GM13977 (cell line): ENCODE measurements at regions not wholly inside any gene's neighbourhood (a gene's known extent, or its start where the extent isn't known, plus 50 kb on each side); places are given as distances from the start of the nearest gene placed in this dataset.

ENCODE experiments used
- DNase-seq: peaks from one replicate; pipeline ENCODE4 v3.0.0; 2012; ENCODE audit warnings: low spot score
- in situ Hi-C: fragments of 300-500 bp; cut with MboI; formaldehyde crosslinking; loops from one replicate; pipeline ENCODE4 v1.12.0; 2022; ENCODE audit warnings: low sequenced_read_pairs, low pct_unique_long_range_greater_than_20kb, mixed read lengths, inconsistent platforms; ENCODE audit not compliant: unreplicated experiment
- TF ChIP-seq, protein P1 (sequence below): IDR thresholded peaks from 2 replicates; pipeline ENCODE4 v1.5.1; 2012; ENCODE audit warnings: mild to moderate bottlenecking, control low read depth; ENCODE audit not compliant: insufficient read depth; ENCODE audit errors: extremely low read depth, missing control alignments

DNA sequence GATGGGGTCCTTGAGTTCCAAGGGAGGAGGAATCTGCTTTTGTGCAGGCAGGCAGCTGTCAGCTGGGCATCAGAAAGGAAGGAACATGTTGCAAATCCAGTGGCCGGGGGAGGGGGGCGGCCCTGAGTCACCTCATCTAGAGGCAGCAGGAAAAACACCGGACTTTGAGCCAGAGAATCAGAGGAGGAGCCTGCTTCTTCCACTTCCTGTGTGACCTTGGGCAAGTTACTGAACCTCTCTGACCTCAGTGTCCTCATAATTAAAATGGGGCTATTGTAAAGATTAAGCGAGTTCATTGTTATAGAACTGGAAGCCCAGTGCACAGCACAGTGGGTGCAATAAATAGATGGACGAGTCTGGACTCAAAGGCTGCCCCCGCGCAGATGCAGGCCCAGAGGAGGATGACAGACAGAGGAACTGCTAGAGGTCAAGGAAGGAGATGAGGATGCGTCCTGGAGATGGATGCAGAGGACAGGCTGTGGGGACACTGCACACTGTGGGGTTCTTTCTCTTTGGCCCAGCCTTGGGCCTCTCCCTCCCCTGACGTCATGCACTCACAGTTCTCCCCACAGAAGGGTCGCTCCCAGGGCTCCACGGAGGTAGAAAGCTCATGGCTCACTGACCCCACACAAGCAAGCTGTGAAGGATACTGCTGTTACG, 714.3 kb downstream of the MATN1 start:
- TF ChIP-seq, protein P1, sequence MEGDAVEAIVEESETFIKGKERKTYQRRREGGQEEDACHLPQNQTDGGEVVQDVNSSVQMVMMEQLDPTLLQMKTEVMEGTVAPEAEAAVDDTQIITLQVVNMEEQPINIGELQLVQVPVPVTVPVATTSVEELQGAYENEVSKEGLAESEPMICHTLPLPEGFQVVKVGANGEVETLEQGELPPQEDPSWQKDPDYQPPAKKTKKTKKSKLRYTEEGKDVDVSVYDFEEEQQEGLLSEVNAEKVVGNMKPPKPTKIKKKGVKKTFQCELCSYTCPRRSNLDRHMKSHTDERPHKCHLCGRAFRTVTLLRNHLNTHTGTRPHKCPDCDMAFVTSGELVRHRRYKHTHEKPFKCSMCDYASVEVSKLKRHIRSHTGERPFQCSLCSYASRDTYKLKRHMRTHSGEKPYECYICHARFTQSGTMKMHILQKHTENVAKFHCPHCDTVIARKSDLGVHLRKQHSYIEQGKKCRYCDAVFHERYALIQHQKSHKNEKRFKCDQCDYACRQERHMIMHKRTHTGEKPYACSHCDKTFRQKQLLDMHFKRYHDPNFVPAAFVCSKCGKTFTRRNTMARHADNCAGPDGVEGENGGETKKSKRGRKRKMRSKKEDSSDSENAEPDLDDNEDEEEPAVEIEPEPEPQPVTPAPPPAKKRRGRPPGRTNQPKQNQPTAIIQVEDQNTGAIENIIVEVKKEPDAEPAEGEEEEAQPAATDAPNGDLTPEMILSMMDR = no peak
- no peak for DNase-seq
- in situ Hi-C loops = no loop called here

DNA sequence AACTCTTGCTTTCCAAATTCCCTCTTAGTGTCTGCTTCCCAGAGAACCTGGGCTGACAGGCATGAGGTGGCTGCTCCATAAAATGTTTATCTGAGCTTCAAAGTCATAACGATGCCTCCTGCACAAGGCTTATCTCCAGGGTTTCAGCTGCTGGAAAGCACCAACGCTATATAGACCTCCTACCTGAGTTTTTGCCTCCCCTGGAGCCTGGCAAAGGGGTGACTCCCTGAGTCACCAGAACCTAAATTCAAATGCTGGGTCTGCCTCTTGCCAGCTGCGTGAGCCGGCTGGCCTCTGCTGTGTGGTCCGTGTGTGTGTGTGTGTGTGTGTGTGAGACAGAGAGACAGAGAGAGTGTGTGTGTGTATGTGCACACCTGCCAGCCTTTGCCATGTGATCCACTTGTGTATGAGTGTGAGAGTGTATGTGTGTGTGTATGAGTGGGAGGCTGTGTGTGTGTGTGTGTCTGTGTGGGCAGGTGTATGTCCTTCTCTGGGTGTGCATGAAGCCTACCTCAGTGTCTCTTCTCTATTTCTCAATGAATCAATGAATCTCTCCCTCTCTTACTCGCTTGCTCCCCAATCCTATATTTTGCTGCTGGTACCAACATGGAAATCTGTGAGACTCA, 714.9 kb downstream of the MATN1 start:
- no peak for DNase-seq
- TF ChIP-seq, protein P1 = no peak
- in situ Hi-C loops = no loop called here

DNA sequence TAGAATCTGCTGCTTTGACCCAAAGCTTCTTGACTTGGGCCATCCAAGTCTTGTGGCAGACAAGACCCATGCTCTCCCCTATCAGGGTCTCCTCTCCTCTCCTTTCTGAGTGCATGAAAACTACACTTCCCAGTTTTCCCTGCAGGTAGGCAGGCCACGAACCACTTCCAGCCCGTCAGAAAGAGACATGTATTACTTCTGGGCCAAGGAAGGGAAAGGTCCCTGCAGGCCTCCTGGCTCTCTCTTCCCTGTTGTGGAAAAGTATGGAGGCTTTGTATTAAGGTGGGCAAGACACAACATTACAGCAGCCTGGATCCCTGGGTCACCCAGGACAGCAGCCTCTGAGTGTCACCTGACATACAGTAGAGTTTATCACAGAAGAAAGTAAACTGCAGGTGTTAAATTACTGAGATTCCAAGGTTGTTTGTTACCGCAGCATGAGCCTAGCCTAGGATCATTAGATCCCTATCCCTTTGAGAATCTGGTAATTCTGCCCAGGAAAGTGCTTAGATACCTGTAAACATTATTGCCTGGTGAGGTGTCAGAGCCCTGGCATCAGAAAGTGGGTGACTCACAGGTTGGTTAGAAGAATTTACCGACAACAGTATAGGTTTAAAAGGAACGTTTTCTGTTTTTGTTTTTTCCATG, 717.3 kb downstream of the MATN1 start:
- TF ChIP-seq, protein P1 = no peak
- in situ Hi-C loops = no loop called here
- no peak for DNase-seq

DNA sequence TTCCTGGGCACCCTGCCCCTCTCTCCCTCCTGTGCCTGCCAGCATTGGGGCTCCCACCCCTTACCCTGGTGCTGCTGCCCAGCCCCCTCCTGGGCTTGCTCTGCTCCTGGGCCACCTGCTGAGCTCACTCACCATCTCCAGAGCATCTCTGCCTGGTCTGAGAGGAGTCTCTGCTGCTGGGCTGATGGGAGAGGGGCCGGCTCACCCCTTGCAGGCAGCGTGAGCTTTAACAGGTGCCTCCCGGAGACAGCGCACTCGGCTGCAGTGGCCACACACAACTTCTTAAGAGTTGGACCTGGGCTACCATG, 721.7 kb downstream of the MATN1 start:
- TF ChIP-seq, protein P1 = no peak
- in situ Hi-C loops = no loop called here
- DNase-seq = no peak

DNA sequence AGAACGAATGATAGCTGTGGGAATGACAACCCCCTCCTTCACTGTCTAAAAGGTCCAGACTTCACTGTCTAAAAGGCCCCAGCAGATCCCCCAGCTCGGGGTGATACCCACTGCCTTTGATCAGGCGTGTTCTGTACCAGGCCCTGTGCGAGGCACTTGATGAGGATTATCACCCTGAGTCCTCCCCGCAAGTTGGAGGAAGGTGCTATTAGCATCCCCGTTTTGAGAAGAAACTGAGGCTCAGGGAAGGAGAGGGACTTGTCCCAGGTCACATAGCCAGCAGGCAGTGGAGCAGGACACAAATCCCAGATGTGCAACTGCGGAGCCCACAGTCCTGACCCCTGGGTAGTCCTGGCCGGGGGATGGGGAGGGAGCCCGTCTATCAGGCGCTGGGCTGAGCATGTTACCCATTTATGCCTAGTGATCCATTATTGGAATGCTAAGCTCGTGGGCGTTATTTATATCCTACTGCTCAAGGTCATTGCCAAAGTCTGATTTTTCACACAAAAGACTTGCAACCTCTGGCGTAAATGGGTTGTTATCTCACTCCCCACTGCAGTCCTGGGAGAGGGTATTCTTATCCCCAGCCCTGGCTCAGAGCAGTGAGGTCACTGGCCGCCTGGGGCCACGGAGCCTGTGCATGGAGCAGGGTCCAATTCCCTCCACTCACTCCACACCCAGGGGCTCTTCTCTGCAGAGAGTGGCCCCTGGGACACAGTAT, 722.2 kb downstream of the MATN1 start:
- TF ChIP-seq, protein P1 = no peak
- in situ Hi-C loops = no loop called here
- no peak for DNase-seq

DNA sequence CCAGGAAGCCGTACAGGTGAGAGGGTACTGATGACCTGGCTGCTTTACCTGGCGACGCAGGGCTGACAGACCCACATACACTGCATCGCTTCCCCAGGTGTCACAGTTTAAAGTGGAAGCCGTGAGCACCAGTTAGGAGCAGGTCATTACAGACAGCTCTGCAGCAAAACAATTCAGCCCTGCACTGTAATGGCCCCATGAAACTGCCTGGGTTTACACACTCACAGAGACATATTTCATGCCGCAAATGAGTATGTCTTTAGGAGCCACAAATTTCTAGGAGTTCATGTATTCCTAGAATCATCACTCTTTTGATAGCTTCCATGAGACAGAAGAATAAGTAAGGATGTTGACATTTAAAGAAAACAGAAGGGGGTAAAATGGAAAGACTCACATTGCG, 723.1 kb downstream of the MATN1 start:
- in situ Hi-C loops = no loop called here

More for the DNA sequence above, 723.1 kb downstream of the MATN1 start:
- DNase-seq = no peak
- TF ChIP-seq, protein P1 = no peak
